Right forelimb (tissue), 1 donor: ENCODE measurements at regions not wholly inside any gene's neighbourhood (a gene's known extent, or its start where the extent isn't known, plus 50 kb on each side); places are given as distances from the start of the nearest gene placed in this dataset.

Experiments
- DNase-seq: peaks from one replicate; pipeline ENCODE4 v3.0.0-alpha.2; 2018

DNA sequence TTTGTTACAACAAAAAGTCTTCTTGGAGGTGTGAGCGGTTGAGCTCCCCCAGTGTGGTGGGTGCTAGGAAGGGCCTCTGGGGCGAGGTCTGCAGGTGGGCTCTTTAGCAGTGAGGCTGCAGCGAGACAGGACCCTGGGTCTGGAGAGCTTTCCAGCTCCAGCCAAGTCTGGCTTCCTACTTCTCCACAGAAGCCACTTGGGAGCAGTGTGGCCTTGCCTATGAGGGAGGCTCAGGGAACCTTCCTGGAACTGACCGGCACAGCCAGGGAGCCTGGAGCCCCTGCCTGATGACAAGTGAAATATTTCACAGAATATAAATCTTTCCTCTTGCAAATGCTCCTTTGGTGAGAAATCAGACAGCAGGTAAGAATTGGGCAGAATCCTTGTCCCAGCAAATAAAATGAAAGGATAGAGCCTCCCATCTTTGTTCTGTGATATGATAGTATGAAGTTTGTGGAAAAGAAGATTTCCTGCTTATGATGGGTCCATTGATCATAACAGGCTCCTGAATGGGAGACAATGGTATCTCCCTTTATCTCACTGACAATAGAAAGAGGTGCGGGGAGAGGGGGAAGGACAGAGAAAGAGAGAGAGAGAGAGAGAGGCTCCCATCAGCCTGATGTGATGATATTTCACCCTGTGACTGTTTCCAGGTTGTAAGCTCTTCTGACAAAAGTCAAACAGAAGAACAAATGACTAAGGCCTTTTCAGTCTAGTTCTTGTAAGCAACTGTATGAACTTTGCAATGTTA is 289.8 kb upstream of the SPRED2 start:
- peak; percentile 55 for DNase-seq

GRCh38 chr2:65716698-65717097 is 284.3 kb upstream of the SPRED2 start:
- no peak for DNase-seq

GRCh38 chr2:65715323-65715722 is 282.9 kb upstream of the SPRED2 start:
- DNase-seq: no peak

DNA sequence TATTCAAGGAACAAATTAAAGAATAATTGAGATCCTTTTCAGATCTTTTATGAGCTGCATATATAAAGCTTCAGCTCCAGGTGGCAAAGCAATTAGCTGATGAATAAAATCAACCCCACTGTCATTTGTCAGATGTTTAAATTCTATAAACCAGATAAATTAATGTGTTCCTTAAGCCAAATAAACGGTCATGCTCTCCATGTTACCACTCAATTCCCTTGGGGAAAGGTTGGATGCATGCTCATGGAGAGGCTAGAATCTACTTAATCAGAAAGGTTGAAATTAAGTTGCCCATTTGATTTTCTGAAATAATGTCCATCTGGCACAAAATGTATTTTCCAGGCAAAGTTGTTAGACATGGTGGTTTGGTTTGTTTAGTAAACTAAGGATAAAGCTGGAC is 282.5 kb upstream of the SPRED2 start:
- DNase-seq: no peak

DNA sequence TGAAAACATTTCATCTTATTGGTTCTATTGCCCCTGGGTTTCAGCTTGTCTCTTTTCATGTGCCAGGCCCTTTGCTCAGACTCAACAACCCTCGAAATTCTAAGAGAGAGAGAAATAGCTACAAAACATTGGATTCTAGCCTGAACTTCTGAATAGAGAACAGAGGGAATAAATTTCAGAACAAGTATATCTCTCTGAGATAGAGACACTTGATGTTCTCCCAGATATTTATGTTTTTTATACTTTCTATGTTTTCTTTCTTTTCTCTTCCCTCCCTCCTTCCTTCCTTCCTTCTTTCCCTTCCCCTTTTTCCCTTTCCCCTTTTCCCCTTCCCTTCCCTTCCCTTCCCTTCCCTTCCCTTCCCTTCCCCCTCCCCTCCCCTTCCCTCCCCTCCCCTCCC is 279.5 kb upstream of the SPRED2 start:
- DNase-seq: no peak

DNA sequence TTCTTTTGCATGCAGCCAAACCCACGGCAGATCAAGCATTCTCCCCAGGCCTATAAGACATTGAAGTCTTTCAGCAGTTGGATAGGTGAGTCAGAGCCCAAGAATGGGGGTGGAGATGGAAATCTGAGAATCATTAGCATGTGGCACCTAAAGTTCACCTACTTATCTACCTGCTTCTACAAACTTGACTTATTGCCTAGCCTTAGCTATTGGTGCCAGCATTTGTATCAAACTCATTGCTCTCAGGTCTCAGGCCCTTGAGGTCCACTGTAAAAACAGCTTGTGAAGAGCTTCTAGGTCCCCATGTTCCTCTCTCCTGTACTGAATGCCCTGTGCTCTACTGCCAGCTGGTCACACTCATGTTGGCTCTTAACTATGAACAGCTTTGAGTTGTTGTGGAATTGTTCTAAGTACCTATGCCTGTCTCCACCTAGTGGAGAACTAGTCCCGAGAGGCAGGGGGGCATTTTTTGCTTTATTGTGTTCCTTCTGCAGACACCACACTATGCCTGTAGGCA is 278.4 kb upstream of the SPRED2 start:
- DNase-seq: no peak

GRCh38 chr2:65710356-65710755 is 278.0 kb upstream of the SPRED2 start:
- no peak for DNase-seq

DNA sequence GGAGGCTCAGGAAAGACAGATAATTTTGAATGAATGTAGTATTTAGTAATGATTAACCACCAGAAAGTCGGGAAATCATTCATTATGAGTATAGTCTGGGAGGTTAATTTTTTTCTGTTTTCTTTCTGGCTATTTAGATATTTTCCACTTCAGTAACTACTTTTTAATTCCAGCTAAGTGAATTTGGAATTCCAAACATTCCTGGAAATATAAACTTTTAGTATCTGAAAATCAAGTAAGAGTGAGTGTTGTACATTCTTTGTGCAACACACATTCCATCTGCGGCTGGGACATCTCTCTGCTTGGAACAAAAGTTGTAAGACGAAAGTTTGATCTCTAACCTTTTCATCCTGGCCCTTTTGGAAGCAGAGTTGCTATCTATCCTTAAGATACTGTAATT is 275.7 kb upstream of the SPRED2 start:
- DNase-seq: no peak

DNA sequence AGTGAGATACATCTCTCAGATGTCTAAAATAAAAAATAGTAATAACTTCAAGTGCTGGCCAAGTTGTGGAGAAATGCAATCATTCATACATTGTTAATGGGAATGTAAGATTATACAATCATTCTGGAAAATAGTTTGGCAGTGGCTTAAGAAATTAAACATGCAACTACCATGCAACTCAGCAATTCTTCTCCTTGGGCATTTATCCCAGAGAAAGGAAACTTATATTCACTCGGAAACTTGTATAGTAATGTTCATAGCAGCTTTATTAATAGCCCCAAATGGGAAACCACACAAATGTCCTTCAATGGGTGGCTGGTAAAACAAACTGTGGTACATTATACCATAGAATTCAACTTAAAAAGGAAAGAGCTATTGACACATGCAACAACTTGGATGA is 274.0 kb upstream of the SPRED2 start:
- no peak for DNase-seq

GRCh38 chr2:65701191-65701590 is 268.8 kb upstream of the SPRED2 start:
- no peak for DNase-seq

GRCh38 chr2:65700720-65701119 is 268.3 kb upstream of the SPRED2 start:
- no peak for DNase-seq

- DNase-seq: no peak
These were observed 267.7 kb upstream of the SPRED2 start for GRCh38 chr2:65700004-65700651.

DNA sequence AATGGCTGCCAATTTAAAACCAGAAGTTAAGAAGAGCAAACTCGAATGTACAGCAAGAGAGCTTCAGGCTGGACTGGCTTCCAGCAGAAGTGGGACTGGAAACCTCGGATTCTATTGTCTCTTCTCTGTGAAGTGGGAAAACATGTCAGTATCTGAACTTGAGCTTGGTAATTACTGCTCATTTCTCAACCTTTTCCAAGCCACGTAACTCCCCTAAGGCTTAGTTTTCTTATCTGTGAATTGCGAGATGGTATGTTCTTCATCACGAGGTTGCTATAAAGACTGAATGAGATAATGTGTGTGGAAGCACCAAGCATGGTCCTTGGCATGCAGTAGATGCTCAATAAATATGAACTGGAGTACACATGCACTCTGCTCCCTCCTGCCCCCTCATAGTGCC is 259.4 kb upstream of the SPRED2 start:
- no peak for DNase-seq

DNA sequence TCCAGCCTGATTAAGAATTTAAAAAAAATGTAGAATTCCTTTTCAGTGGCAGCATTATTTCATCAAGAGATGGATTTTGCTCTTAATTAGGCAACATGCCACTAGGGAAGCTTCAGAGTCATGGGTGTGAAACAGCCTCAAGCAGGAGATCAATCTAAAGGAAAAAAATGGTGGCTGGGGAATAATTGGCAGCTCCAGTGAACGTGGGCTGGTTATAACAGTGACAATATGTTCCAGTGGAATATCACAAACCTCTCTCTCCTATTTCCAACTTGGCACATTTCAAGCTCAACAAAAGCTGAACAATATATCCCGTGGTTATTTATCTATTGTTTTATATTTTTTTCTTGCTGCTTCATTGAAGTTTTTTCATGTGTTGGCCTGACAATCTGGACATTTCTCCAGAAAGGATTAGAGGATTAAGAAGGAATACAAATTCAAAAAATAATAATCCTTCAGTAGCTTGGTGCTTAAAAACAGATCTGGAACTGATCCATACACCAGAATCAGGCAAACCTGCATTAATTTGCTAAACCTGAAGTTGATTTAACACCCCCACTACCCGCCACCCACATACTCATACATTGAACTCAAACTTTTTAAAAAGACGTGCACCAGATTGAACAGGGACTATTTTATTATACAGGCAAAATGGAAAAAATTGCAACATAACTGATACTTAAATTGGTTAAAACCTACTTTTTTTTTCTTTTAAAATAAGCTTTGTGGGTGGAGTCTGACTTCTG is 255.9 kb upstream of the SPRED2 start:
- no peak for DNase-seq

- no peak for DNase-seq
These were observed 255.2 kb upstream of the SPRED2 start for GRCh38 chr2:65687614-65688013.

GRCh38 chr2:65686928-65687521 is 254.6 kb upstream of the SPRED2 start:
- no peak for DNase-seq

GRCh38 chr2:65681503-65681902 is 249.1 kb upstream of the SPRED2 start:
- no peak for DNase-seq

DNA sequence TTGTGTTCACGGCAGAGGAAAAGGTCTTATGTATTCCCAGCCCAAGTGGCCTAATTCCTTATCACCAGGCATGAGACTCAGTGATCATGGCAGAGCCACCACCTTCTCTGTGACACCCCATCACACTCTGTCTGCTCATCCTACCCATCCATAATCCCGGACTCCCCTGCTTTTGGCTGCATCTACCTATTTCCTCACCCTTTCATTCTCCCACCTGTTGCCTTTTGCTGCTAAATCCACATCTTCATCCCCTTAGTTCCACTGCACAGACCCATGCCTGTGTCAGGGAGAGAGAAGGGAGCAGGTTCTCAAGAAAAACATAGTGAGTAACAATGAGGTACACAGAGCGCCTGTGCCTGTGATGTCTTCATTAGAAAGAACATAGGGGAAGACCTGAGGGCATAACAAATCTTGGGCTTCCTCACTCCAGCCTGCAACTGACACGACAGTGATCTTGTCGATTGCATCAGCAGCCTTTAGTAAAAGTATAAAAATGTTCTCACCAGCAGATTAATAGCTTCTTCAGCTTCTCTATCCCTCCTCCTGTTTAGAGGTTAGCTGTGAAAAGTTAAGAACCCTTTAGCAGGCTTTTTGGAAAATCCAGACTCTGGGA is 246.5 kb upstream of the SPRED2 start:
- no peak for DNase-seq

DNA sequence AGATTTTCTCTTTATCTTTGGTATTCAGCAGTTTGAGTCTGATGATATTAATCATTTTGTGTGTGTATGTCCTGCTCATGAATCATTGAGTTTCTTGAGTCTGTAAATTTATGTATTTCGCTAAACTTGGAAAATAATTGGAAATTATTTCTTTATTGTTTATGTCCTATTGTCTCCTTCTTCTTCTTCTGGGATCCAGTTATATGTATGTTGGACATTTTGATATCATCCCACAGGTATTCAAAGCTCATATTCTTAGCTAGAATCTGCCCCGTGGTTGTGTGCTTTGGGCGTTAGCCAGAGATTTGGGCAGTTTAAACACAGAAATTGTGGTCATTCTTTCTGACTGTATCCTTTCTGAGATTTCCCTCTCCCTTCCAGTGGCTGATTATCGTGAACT is 243.0 kb upstream of the SPRED2 start:
- no peak for DNase-seq

DNA sequence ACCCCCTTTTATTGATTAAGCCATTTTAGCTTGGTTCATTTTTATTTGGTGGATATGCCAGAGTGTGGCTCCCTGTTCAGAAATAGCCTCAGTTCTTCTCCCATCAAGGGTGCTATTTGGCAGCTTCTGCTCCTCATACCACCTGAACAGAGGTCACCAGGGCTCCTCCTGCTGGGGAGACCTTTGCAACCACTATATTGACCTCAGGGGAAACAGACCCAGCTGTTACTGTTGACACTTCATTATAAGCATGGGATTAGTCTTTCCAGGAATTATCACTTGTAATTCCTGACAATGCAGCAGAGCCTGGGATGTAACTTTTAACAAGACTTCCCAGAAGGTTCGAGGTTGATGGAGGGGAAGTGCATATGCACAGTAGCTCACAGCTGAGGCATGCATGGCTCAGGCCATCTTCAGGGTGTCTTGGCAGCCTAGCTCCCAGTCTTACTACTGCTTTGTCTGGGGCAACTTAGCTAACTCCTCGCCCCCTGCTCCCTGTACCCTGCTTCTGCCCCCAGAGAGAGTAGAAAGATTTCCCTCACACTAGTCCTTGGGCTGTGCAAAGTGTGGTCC is 239.4 kb upstream of the SPRED2 start:
- DNase-seq: no peak

DNA sequence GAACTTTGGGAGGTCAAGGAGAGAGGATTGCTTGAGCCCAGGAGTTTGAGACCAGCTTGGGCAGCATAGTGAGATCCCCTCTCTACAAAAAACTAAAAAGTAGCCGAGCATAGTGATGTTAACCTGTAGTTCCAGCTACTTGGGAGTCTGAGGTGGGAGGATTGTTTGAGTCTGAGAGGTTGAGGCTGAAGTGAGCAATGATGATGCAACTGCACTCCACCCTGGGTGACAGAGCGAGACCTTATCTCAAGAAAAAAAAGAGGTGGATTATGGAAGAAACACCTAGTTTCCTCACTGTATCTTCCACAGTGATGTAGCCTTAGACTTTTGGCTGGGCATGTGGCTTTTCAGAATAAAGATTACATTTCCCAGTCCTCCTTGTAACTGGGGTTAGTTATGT is 237.2 kb upstream of the SPRED2 start:
- no peak for DNase-seq

DNA sequence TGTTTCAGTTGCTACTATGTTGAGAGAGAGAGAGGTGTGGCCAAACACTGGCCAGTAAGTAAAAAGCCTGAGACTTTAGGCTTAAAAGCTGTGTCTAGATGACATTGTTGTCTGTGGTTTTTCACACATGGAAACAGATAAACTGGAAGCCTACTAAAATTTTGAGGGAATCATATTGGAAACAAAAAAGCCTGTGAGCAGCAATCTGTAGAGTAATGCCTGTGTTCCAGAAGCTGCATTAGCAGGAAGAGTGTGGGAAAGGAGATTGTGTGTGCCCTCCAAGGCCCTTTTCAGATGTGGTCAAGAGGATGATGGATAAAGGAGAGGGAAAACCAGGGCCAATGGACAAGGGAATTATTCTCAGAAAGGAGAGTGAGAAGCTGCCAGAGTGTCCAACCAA is 236.3 kb upstream of the SPRED2 start:
- DNase-seq: no peak
